Loucy (cell line): ENCODE measurements at regions not wholly inside any gene's neighbourhood (a gene's known extent, or its start where the extent isn't known, plus 50 kb on each side); places are given as distances from the start of the nearest gene placed in this dataset.
A peak's percentile ranks its signal among the peaks of the same experiment; 100 is the strongest.

Experiments used
- H2AFZ ChIP-seq: fragments of 200-600 bp; sonication (generic); 2 replicates; pipeline ENCODE4 v1.6.0; 2016; ENCODE audit warnings: antibody characterized with exemption, mild to moderate bottlenecking, low read length, moderate library complexity
- H3F3A ChIP-seq: fragments of 200-600 bp; 2 replicates; pipeline ENCODE4 v1.6.0; 2016; ENCODE audit warnings: antibody characterized with exemption, low read depth, mild to moderate bottlenecking
- H3K27me3 ChIP-seq: fragments of 200-600 bp; sonication (generic); 2 replicates; pipeline ENCODE4 v1.6.1; 2014; ENCODE audit warnings: low read length, mild to moderate bottlenecking; ENCODE audit not compliant: insufficient read depth, poor library complexity, severe bottlenecking
- H3K36me3 ChIP-seq: fragments of 200-600 bp; sonication (generic); 2 replicates; pipeline ENCODE4 v1.6.1; 2016; ENCODE audit warnings: low read length; ENCODE audit not compliant: insufficient read depth
- H3K4me1 ChIP-seq: fragments of 200-600 bp; sonication (generic); 2 replicates; pipeline ENCODE4 v1.5.1; 2014; ENCODE audit warnings: low read length, mild to moderate bottlenecking; ENCODE audit not compliant: insufficient read depth, poor library complexity, severe bottlenecking
- H3K4me2 ChIP-seq: fragments of 200-600 bp; sonication (generic); 2 replicates; pipeline ENCODE4 v1.6.0; 2014; ENCODE audit warnings: antibody characterized with exemption, low read length, low read depth, mild to moderate bottlenecking; ENCODE audit not compliant: poor library complexity, severe bottlenecking
- H3K4me3 ChIP-seq: fragments of 200-600 bp; sonication (generic); 2 replicates; pipeline ENCODE4 v1.5.1; 2014; ENCODE audit warnings: low read length, mild to moderate bottlenecking, mixed read lengths; ENCODE audit not compliant: poor library complexity, severe bottlenecking
- H3K79me2 ChIP-seq: fragments of 200-600 bp; sonication (generic); 2 replicates; pipeline ENCODE4 v1.6.1; 2014; ENCODE audit warnings: low read length; ENCODE audit not compliant: insufficient read depth
- H3K9ac ChIP-seq: fragments of 200-600 bp; sonication (generic); 2 replicates; pipeline ENCODE4 v1.6.0; 2014; ENCODE audit warnings: mild to moderate bottlenecking, low read depth, low read length, moderate library complexity; ENCODE audit not compliant: poor library complexity, severe bottlenecking
- H3K9me2 ChIP-seq: fragments of 200-600 bp; sonication (generic); replicated peaks from 2 replicates; pipeline ENCODE4 v1.6.1; 2016; ENCODE audit warnings: low read depth, low read length, mixed read lengths
- H3K9me3 ChIP-seq: fragments of 200-600 bp; sonication (generic); 2 replicates; pipeline ENCODE4 v1.6.1; 2014; ENCODE audit warnings: mild to moderate bottlenecking, antibody characterized with exemption, low read length, low read depth; ENCODE audit not compliant: insufficient read depth
- H4K20me1 ChIP-seq: fragments of 200-600 bp; sonication (generic); 2 replicates; pipeline ENCODE4 v1.6.0; 2014; ENCODE audit warnings: antibody characterized with exemption, low read length, mild to moderate bottlenecking; ENCODE audit not compliant: insufficient read depth, poor library complexity, severe bottlenecking
- CTCF ChIP-seq: fragments of 200-600 bp; sonication (generic); conservative IDR thresholded peaks from 2 replicates; pipeline ENCODE4 v1.5.1; 2014; ENCODE audit warnings: mild to moderate bottlenecking, antibody characterized with exemption, low read length
- EZH2phosphoT487 ChIP-seq: fragments of 200-600 bp; IDR thresholded peaks from 2 replicates; pipeline ENCODE4 v1.6.1; 2018; ENCODE audit warnings: antibody characterized with exemption, mild to moderate bottlenecking, moderate library complexity, borderline replicate concordance

- TF ChIP-seq CTCF, result no peak
- TF ChIP-seq EZH2phosphoT487, result no peak
- Histone ChIP-seq H3K4me1 (peaks cover 8% of the 10 kb centered on the region), H4K20me1 (no peaks in the 10 kb centered on the region), H3K36me3 (no peaks in the 10 kb centered on the region), H3K9me2 (no peaks in the 10 kb centered on the region), H3K27me3 (no peaks in the 10 kb centered on the region), H3K4me3 (no peak overlapping the region), H3K4me2 (no peak overlapping the region), H3K79me2 (no peaks in the 10 kb centered on the region), H3K9me3 (no peaks in the 10 kb centered on the region), H2AFZ (peak overlapping the region; percentile 6; the same call in 1 of the 2 replicates), H3F3A (no peaks in the 10 kb centered on the region), H3K9ac (no peak overlapping the region)
Observed at GRCh38 chr18:26757263-26758019, 108.1 kb downstream of the AQP4 start.

GRCh38 chr18:26756556-26756955 lies 109.0 kb downstream of the AQP4 start:
- Histone ChIP-seq H3F3A (no peaks in the 10 kb centered on the region), H3K27me3 (no peaks in the 10 kb centered on the region), H3K79me2 (no peaks in the 10 kb centered on the region), H2AFZ (peak overlapping the region; percentile 6; the same call in 1 of the 2 replicates), H4K20me1 (no peaks in the 10 kb centered on the region), H3K4me3 (no peak overlapping the region), H3K4me1 (peaks cover 9% of the 10 kb centered on the region), H3K4me2 (no peak overlapping the region), H3K36me3 (no peaks in the 10 kb centered on the region), H3K9ac (no peak overlapping the region), H3K9me3 (no peaks in the 10 kb centered on the region), H3K9me2 (no peaks in the 10 kb centered on the region)
- no peak for TF ChIP-seq EZH2phosphoT487
- no peak for TF ChIP-seq CTCF

- no peak for TF ChIP-seq EZH2phosphoT487
- TF ChIP-seq CTCF, result no peak
Observed at GRCh38 chr18:26746826-26747475, 118.6 kb downstream of the AQP4 start.

More at GRCh38 chr18:26746826-26747475, 118.6 kb downstream of the AQP4 start:
- Histone ChIP-seq H4K20me1 (no peaks in the 10 kb centered on the region), H3K9me3 (no peaks in the 10 kb centered on the region), H2AFZ (no peak overlapping the region), H3F3A (no peaks in the 10 kb centered on the region), H3K79me2 (no peaks in the 10 kb centered on the region), H3K36me3 (no peaks in the 10 kb centered on the region), H3K9me2 (no peaks in the 10 kb centered on the region), H3K27me3 (no peaks in the 10 kb centered on the region), H3K9ac (no peak overlapping the region), H3K4me1 (peaks cover 16% of the 10 kb centered on the region), H3K4me3 (no peak overlapping the region), H3K4me2 (no peak overlapping the region)
